GM21447 (cell line): ENCODE measurements at regions not wholly inside any gene's neighbourhood (a gene's known extent, or its start where the extent isn't known, plus 50 kb on each side); places are given as distances from the start of the nearest gene placed in this dataset.

Source experiments
- ATAC-seq: cut with Tn5 transposase; IDR thresholded peaks from one replicate; pipeline ENCODE4 v1.9.1; 2021; ENCODE audit not compliant: unreplicated experiment

DNA sequence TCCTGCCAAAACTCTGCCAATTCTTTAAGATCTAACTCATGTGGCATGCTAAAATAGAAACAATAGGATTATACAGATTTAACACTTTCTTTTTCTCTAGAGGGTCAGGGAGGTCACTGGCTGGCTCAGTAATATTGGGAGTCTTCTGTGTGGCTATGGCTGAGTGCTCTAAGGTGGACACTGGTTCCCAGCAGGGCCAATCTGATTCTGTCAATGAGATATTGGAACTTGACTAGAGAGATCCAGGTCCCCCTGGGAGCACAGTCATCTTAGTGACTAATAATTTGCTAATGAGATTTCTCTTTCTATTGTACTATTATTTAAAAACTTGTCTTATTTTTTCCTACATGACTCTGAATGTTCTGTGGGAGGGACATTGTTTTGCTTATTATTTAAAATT is 69.1 kb upstream of the ZP4 start:
- ATAC-seq: no peak

GRCh38 chr1:237953238-237953637 is 62.5 kb upstream of the ZP4 start:
- no peak for ATAC-seq
